OCI-LY1 (cell line): ENCODE measurements at regions not wholly inside any gene's neighbourhood (a gene's known extent, or its start where the extent isn't known, plus 50 kb on each side); places are given as distances from the start of the nearest gene placed in this dataset.

Experiments used
- CTCF ChIP-seq: fragments of 200-600 bp; sonication (generic), shearing (Covaris generic); IDR thresholded peaks from 2 replicates; pipeline ENCODE4 v1.5.1; 2017; ENCODE audit warnings: mild to moderate bottlenecking, antibody characterized with exemption, low read length, moderate library complexity, mixed read lengths
- EZH2 ChIP-seq: fragments of 200-600 bp; sonication (generic), shearing (Covaris generic); IDR thresholded peaks from 2 replicates; pipeline ENCODE4 v1.8.0; 2017; ENCODE audit warnings: borderline replicate concordance, mixed run types, mild to moderate bottlenecking, antibody characterized with exemption, low read length, moderate library complexity, mixed read lengths

GRCh38 chr13:87779426-87779825 lies 108.3 kb downstream of the SLITRK5 start:
- TF ChIP-seq CTCF, result no peak
- TF ChIP-seq EZH2, result no peak
